Left lung (tissue), 4 donors: ENCODE measurements at regions not wholly inside any gene's neighbourhood (a gene's known extent, or its start where the extent isn't known, plus 50 kb on each side); places are given as distances from the start of the nearest gene placed in this dataset.

ENCODE experiments used
- ATAC-seq: fragments of 200-7000 bp; cut with Tn5 transposase; one replicate; pipeline ENCODE4 v1.9.1; 2020; ENCODE audit warnings: moderate library complexity
- DNase-seq, 4 donors: peaks; one replicate each; pipeline ENCODE4 v3.0.0-alpha.2; 2013 to 2020
- H3K27ac ChIP-seq, 2 donors: fragments of 200-600 bp; sonication (generic) in 1 of 2; one replicate each; pipeline versions ENCODE4 v1.5.0 to v1.8.0; 2020 to 2021
- H3K27me3 ChIP-seq, 2 donors: fragments of 200-600 bp; sonication (generic) in 1 of 2; one replicate each; pipeline versions ENCODE4 v1.5.0 to v1.8.0; 2020 to 2021
- H3K36me3 ChIP-seq, 2 donors: fragments of 200-600 bp; sonication (generic) in 1 of 2; one replicate each; pipeline versions ENCODE4 v1.5.0 to v1.8.0; 2020 to 2021
- H3K4me1 ChIP-seq, 2 donors: fragments of 200-600 bp; one replicate each; pipeline ENCODE4 v1.8.0; 2021
- H3K4me3 ChIP-seq, 2 donors: fragments of 200-600 bp; sonication (generic) in 1 of 2; one replicate each; pipeline versions ENCODE4 v1.5.0 to v1.8.0; 2020 to 2021; ENCODE audit warnings: mild to moderate bottlenecking in 1 of 2
- H3K9me3 ChIP-seq, 2 donors: fragments of 200-600 bp; sonication (generic) in 1 of 2; one replicate each; pipeline versions ENCODE4 v1.5.0 to v1.8.0; 2020 to 2021
- CTCF ChIP-seq, 2 donors: fragments of 200-600 bp; sonication (generic) in 1 of 2; IDR thresholded peaks; one replicate each; pipeline versions ENCODE4 v1.5.0 to v1.8.0; 2021; ENCODE audit warnings: antibody characterized with exemption in 2 of 2
- intact Hi-C, 2 donors: fragments of 100-400 bp; cut with DNase I; formaldehyde crosslinking; loops; one replicate each; pipeline versions ENCODE4 v1.11.2 to v1.14.2; 2022
- donor health status: DM: no; HTN: yes; CAD: no.
- donor health status: DM: no; HTN: no; CAD: no.

GRCh38 chrX:45428831-45429230 is 228.2 kb upstream of the DIPK2B start:
- no peak for TF ChIP-seq CTCF (IDR thresholded peaks at IDR 0.05)
- Histone ChIP-seq H3K4me3 (no peak overlapping the region), H3K9me3 (no peaks in the 10 kb centered on the region), H3K27ac (no peak overlapping the region), H3K36me3 (no peaks in the 10 kb centered on the region), H3K27me3 (no peaks in the 10 kb centered on the region), H3K4me1 (no peaks in the 10 kb centered on the region)
- DNase-seq (no peak), ATAC-seq (no peak)
- intact Hi-C loops: no loop called here

- no peaks in the 10 kb centered on the region for H3K4me1 ChIP-seq
- no peaks in the 10 kb centered on the region for H3K9me3 ChIP-seq
- no peak for TF ChIP-seq CTCF (IDR thresholded peaks at IDR 0.05)
- no peak for DNase-seq
- intact Hi-C loops: no loop called here
- no peak for ATAC-seq
- H3K36me3 ChIP-seq: no peaks in the 10 kb centered on the region
- H3K27ac ChIP-seq: no peak overlapping the region
- no peaks in the 10 kb centered on the region for H3K27me3 ChIP-seq
- H3K4me3 ChIP-seq: no peak overlapping the region
Measured at GRCh38 chrX:45424326-45424725, 223.7 kb upstream of the DIPK2B start.

- Histone ChIP-seq H3K27me3 (peaks cover 0 to 7% of the 10 kb centered on the region in 2 donors), H3K4me3 (no peak overlapping the region), H3K27ac (no peak overlapping the region), H3K4me1 (no peaks in the 10 kb centered on the region), H3K9me3 (no peaks in the 10 kb centered on the region), H3K36me3 (no peaks in the 10 kb centered on the region)
- no peak for DNase-seq
- no peak for TF ChIP-seq CTCF (IDR thresholded peaks at IDR 0.05)
- intact Hi-C loops: no loop called here
- ATAC-seq: no peak
Measured at GRCh38 chrX:45422216-45422925, 221.7 kb upstream of the DIPK2B start.

- DNase-seq: no peak
- H3K27me3 ChIP-seq: peaks cover 0 to 7% of the 10 kb centered on the region in 2 donors
- no peaks in the 10 kb centered on the region for H3K4me1 ChIP-seq
- no peak overlapping the region for H3K27ac ChIP-seq
- H3K4me3 ChIP-seq: no peak overlapping the region
- ATAC-seq: no peak
- intact Hi-C loops: no loop called here
- TF ChIP-seq CTCF (IDR thresholded peaks at IDR 0.05): no peak
- H3K9me3 ChIP-seq: no peaks in the 10 kb centered on the region
- no peaks in the 10 kb centered on the region for H3K36me3 ChIP-seq
Measured at GRCh38 chrX:45421806-45422205, 221.1 kb upstream of the DIPK2B start.

- no peak overlapping the region for H3K27ac ChIP-seq
- no peak overlapping the region for H3K4me3 ChIP-seq
- H3K27me3 ChIP-seq: no peaks in the 10 kb centered on the region
- no peaks in the 10 kb centered on the region for H3K36me3 ChIP-seq
- no peaks in the 10 kb centered on the region for H3K9me3 ChIP-seq
- DNase-seq (no peak), ATAC-seq (no peak)
- no peak for TF ChIP-seq CTCF (IDR thresholded peaks at IDR 0.05)
- H3K4me1 ChIP-seq: no peaks in the 10 kb centered on the region
- intact Hi-C loops: no loop called here
Measured at GRCh38 chrX:45404206-45404605, 203.5 kb upstream of the DIPK2B start.
